Stimulated activated CD4-positive, alpha-beta T cell treated with anti-CD3 and anti-CD28 coated beads, Interleukin-15, amount 100 ng/mL, for 24 hours (primary cell): ENCODE measurements at regions not wholly inside any gene's neighbourhood (a gene's known extent, or its start where the extent isn't known, plus 50 kb on each side); places are given as distances from the start of the nearest gene placed in this dataset.

Source experiments
- DNase-seq: peaks from one replicate; pipeline ENCODE4 v3.0.0-alpha.2; 2020

DNA sequence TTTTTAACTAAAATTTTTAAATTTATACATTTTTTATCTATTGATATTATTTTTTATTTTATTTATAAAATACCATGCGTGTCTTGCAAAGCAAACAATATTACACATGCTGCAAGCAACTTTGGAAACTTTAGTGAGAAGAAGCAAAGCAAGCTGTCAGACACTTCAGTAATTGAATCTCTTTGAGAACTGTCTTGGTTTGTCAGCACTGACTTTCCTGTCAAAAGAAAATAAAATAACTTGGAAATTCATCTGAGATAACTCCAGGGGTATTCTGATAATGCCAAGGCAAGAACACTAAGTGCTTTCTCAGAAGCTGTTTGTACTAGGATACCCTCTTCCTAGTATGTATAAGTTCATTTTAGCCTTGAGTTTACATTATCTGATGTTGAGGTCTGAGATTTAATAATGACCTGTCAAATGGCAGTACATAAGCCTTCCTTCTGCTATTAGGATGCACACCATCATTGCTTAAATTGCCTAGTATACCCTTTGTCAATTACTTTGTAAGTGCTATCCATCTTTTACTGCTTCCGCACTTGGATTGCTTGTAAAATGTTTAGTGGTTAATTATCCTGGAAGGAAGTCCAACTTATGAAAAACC, 624.2 kb upstream of the AGA start:
- DNase-seq, result no peak

DNA sequence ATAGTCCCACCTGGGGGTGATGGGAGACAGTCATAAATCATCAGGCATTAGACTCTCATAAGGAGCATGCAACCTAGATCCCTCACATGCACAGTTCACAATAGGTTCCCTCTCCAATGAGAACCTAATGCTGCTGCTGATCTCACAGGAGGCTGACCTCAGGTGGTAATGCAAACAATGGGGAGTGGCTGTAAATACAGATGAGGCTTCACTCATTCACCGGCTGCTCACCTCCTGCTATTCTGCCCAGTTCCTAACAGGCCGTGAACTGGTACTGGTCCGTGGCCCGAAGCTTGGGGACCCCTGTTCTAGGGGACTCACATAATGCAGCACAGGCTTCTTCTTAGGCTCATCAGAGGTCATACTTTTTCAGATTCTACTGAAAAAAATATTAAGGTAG, 625.9 kb upstream of the AGA start:
- DNase-seq, result no peak

DNA sequence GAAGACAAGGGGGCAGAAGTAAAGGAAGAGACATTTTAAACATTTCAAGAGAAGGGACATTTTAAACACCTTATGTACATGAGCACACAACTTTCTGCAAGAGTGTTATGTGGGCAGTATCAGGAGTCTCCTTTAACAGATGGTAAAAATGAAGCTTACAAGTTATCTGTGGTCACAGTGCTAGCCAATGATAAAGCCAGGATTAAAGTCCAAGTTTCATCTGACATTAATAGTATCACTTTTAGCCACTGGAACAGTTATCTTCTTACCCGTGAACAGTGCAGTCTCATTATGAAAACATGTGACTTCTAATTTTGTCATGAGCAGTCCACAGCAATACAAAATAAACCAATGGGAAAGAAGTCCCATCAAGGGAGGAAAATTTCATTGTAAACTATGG, 627.9 kb upstream of the AGA start:
- DNase-seq, result no peak

GRCh38 chr4:178080312-178080711, 638.1 kb upstream of the AGA start:
- no peak for DNase-seq

GRCh38 chr4:178081176-178081575, 638.9 kb upstream of the AGA start:
- no peak for DNase-seq

DNA sequence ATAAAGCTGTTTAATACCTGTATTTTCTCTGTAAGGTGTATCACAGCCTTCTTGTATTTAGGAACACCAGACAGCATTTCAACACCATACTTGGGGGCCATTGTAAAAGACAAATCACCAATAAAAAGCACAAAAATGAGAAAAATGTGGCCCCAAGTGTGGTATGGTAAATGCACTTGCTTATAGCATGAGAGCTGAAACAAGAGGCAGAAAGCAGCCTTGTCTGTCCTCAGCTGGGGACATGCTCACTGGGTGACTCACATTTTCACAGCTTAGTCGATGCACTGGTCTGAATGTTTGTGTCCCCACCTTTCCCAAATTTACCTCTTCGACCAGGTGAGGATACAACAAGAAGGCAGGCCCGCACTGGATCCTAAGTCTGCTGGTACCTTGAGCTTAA, 639.7 kb upstream of the AGA start:
- no peak for DNase-seq

DNA sequence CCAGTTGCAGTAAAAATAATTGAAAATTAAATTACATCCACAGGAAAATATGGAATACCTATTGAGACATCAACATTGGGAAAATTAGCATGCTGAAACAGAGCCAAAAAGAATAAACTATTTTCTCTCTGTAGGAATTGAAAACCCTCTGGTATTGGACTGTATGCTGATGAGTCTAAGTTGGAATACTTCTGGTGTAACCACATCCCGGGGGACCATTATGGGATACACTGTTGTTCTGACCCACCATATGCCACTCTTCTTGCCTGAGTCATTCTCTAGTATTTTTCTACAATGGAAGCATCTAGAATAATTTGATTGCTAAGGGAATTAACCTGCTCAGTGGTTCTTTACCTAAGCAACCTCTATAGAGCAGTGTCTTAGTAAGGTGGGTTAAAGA, 640.7 kb upstream of the AGA start:
- DNase-seq, result no peak

- no peak for DNase-seq
These were observed 641.7 kb upstream of the AGA start for GRCh38 chr4:178083968-178084367.

DNA sequence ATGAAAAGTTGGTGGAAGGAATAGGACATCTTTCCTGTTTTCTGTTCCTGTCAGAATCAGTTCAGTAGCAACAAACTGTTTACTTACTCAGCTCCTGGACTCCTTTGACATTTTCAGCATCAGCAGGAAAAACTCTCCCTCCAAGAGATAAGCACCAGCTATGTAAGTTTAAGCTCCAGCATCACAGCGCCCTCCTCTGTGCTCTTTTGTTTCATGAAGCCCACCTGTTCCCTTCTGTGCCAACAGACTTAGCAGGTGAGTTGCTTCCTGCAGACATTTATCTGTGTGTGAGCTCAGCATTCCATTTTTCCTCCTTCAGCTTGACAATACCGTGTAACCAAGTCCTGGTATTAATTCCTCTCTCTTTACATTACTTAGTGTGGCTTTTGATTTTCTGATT, 644.1 kb upstream of the AGA start:
- DNase-seq, result no peak

GRCh38 chr4:178090640-178091411, 648.6 kb upstream of the AGA start:
- no peak for DNase-seq

DNA sequence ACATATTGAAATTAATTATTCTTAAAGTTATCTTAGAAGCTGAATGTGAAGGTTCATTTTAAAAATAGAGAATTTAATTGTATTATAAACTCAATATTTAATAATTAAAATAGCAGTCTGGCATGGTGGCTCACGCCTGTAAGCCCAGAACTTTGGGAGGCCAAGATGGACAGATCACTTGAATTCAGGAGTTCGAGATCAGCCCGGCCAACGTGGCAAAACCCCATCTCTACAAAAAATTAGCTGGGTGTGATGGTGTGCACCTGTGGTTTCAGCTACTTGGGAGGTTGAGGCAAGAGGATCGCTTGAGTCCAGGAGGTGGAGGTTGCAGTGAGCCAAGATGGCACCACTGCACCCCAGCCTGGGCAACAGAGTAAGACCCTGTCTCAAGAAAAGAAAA, 659.9 kb upstream of the AGA start:
- no peak for DNase-seq

GRCh38 chr4:178105242-178105641, 663.0 kb upstream of the AGA start:
- DNase-seq, result no peak

GRCh38 chr4:178136736-178137345, 694.6 kb upstream of the AGA start:
- no peak for DNase-seq

GRCh38 chr4:178137732-178138471, 695.7 kb upstream of the AGA start:
- no peak for DNase-seq

DNA sequence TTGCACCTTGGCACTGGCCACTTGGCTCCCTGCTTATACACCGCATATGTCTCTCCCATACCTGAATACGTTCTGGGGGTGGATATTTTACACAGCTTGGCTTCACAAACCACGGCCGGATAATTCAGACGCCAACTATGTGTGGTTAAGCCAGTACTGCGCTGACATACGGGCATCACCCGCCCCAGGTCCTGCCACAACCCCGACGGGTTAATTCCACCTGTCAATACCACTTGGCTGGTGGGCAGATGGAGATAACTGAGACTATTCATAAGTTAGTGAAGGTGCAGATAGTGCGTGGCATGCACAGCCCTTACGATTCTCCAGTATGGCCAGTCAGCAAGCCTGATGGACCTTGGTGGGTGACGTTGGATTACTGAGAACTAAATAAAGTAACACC, 696.3 kb upstream of the AGA start:
- no peak for DNase-seq

DNA sequence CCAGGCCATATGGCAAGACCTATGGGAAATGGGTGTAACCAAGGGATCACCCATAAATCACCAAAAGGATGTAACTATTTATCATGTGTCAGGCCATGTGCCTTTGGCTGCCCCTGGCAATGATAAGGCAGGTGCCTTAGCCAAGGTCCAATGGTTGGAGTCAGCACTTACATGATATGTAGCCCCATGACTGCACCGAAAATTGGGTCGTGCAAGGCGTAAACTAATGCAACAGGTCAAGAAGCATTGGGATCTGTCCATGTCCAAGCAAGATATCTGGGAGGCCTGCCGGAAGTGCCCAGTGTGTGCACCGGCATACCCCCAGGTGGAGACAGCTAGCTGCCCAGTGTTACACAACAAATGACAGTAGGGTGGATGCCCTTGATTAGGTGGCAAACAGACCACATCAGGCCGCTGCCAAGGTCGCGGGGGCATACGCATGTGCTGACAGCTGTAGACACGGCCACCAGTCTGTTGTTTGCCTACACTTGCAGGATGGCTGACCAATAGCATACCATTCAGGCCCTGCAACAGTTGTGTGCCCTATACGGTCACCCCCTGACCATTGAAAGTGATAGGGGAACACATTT, 698.2 kb upstream of the AGA start:
- DNase-seq, result no peak

- no peak for DNase-seq
These were observed 700.5 kb upstream of the AGA start for GRCh38 chr4:178142724-178143123.

- DNase-seq, result no peak
These were observed 705.9 kb upstream of the AGA start for GRCh38 chr4:178148106-178148505.

- no peak for DNase-seq
These were observed 723.2 kb upstream of the AGA start for GRCh38 chr4:178165251-178165950.

GRCh38 chr4:178165951-178166308, 723.7 kb upstream of the AGA start:
- no peak for DNase-seq

- no peak for DNase-seq
These were observed 731.5 kb upstream of the AGA start for GRCh38 chr4:178173771-178174170.

- no peak for DNase-seq
These were observed 732.5 kb upstream of the AGA start for GRCh38 chr4:178174756-178175155.

GRCh38 chr4:178185517-178185916, 743.3 kb upstream of the AGA start:
- no peak for DNase-seq
